ENCODE measurements at regions not wholly inside any gene's neighbourhood (a gene's known extent, or its start where the extent isn't known, plus 50 kb on each side); places are given as distances from the start of the nearest gene placed in this dataset.

GRCh38 chr6:163665464-163665863 is 250.9 kb downstream of the QKI start:
- TF ChIP-seq CTCF (IDR thresholded peaks at IDR 0.05; ENCODE audit: control extremely low read depth, extremely low read depth, low read depth, missing control alignments): no peak
- DNase-seq (ENCODE audit: extremely low spot score): no peak
- ChIA-PET POLR2A (no interaction called here), CTCF (interaction anchor here (1.0 to 3.0 kb wide), 3 partner anchors 14 to 125 kb away, joined by 3 to 8 read pairs (median 3); no protein-coding TSS in a partner anchor)

GRCh38 chr6:163663575-163663974 is 249.1 kb downstream of the QKI start:
- POLR2A ChIA-PET: no interaction called here
- CTCF ChIA-PET: interaction anchor here (1.2 kb wide), 1 partner anchor 11 kb away, joined by 4 read pairs; no protein-coding TSS in a partner anchor

GRCh38 chr6:163662604-163663225 is 248.2 kb downstream of the QKI start:
- POLR2A ChIA-PET: no interaction called here
- no peak for TF ChIP-seq CTCF (IDR thresholded peaks at IDR 0.05; ENCODE audit: control extremely low read depth, extremely low read depth, low read depth, missing control alignments)
- CTCF ChIA-PET: no interaction called here
- no peak for DNase-seq (ENCODE audit: extremely low spot score)

More at GRCh38 chr6:163663575-163663974, 249.1 kb downstream of the QKI start:
- DNase-seq (ENCODE audit: extremely low spot score): no peak
- TF ChIP-seq CTCF (IDR thresholded peaks at IDR 0.05; ENCODE audit: control extremely low read depth, extremely low read depth, low read depth, missing control alignments): no peak

GRCh38 chr6:163661272-163661671 is 246.8 kb downstream of the QKI start:
- POLR2A ChIA-PET: no interaction called here
- TF ChIP-seq CTCF (IDR thresholded peaks at IDR 0.05; ENCODE audit: control extremely low read depth, extremely low read depth, low read depth, missing control alignments): no peak
- DNase-seq (ENCODE audit: extremely low spot score): peak; percentile 48
- CTCF ChIA-PET: no interaction called here

- no peak for DNase-seq (ENCODE audit: extremely low spot score)
- TF ChIP-seq CTCF (IDR thresholded peaks at IDR 0.05; ENCODE audit: control extremely low read depth, extremely low read depth, low read depth, missing control alignments): no peak
- ChIA-PET CTCF (no interaction called here), POLR2A (no interaction called here)
Measured at GRCh38 chr6:163659803-163660202, 245.3 kb downstream of the QKI start.

GRCh38 chr6:163655217-163656121 is 241.0 kb downstream of the QKI start:
- DNase-seq (ENCODE audit: extremely low spot score): no peak
- ChIA-PET CTCF (no interaction called here), POLR2A (no interaction called here)
- TF ChIP-seq CTCF (IDR thresholded peaks at IDR 0.05; ENCODE audit: control extremely low read depth, extremely low read depth, low read depth, missing control alignments): no peak

Data from GM10248 (cell line).